ENCODE measurements at regions not wholly inside any gene's neighbourhood (a gene's known extent, or its start where the extent isn't known, plus 50 kb on each side); places are given as distances from the start of the nearest gene placed in this dataset.

DNA sequence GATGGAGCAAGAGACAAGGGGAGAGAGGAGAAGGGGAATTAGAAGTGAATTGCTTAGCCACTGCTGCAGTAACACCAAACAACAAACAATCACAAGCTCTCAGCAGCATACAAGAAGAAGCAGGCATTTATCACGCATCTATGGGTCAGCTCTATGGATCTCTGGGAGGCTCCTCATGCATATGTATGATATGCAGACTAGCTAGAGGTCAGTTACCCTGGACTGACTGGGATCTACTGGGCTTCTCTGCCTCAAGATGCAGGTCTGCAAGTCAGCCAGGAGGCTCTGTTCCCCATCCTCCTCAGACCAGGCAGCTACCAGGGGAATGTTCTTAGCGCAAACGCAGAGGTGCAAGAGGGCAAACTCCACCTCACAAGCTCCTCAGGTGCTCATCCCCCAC is 64.7 kb upstream of the SEM1 start:
- ChIA-PET POLR2A (no interaction called here), SMC1A (ENCODE audit: uncharacterized antibody, unreplicated experiment) (no interaction called here), RAD21 (ENCODE audit: unreplicated experiment) (no interaction called here), CTCF (no interaction called here)
- no peak overlapping the region for H3K9ac ChIP-seq (ENCODE audit: control insufficient read depth, insufficient read depth, low read length)
- H3K27ac ChIP-seq (ENCODE audit: control insufficient read depth, insufficient read depth): no peak overlapping the region
- BruUV-seq (replicated peaks): no TSS peak
- 52% methylated on average over 3 of the region's 3 CpGs for WGBS (ENCODE audit: insufficient coverage, insufficient replicate concordance, low lambda C conversion rate, missing lambda C conversion rate)
- H4K20me1 ChIP-seq (ENCODE audit: control insufficient read depth, insufficient read depth): no peaks in the 10 kb centered on the region
- no peaks in the 10 kb centered on the region for H3K9me3 ChIP-seq (replicated peaks; ENCODE audit: control insufficient read depth, insufficient read depth, low read length)
- no peak overlapping the region for H3K4me3 ChIP-seq
- no peaks in the 10 kb centered on the region for H3K79me2 ChIP-seq (ENCODE audit: control insufficient read depth, insufficient read depth, low read length)
- no peak for FAIRE-seq
- no peaks in the 10 kb centered on the region; a peak in 1 of 4 replicates for H3K27me3 ChIP-seq (replicated peaks in 1 of 2; ENCODE audit: control insufficient read depth in 2 of 2, insufficient read depth in 2 of 2, low read length in 1 of 2)
- intact Hi-C loops (cut with micrococcal nuclease; ENCODE audit: unreplicated experiment): no loop called here
- ATAC-seq: no peak
- no peak overlapping the region for H2AFZ ChIP-seq (ENCODE audit: control insufficient read depth, low read depth, low read length)
- TF ChIP-seq NFYA (IDR thresholded peaks at IDR 0.05; ENCODE audit: borderline replicate concordance, low read depth, low read length) (no peak), NFXL1 (IDR thresholded peaks at IDR 0.05; ENCODE audit: borderline replicate concordance) (no peak), EP300 (IDR thresholded peaks at IDR 0.05; ENCODE audit: borderline replicate concordance in 1 of 2, control insufficient read depth in 1 of 2, low read depth in 2 of 2, low read length in 2 of 2) (no peak), CBX3 (IDR thresholded peaks at IDR 0.05; ENCODE audit: borderline replicate concordance, low read depth) (no peak), CBX5 (IDR thresholded peaks at IDR 0.05; ENCODE audit: low read depth) (no peak), SUPT20H (IDR thresholded peaks at IDR 0.05; ENCODE audit: borderline replicate concordance, control insufficient read depth, low read depth, low read length) (no peak), SREBF1 (IDR thresholded peaks at IDR 0.05; ENCODE audit: low read length) (no peak), TCF3 (IDR thresholded peaks at IDR 0.05; ENCODE audit: borderline replicate concordance, insufficient read depth, low read depth, low read length) (no peak)
- TF ChIP-seq, protein P1, sequence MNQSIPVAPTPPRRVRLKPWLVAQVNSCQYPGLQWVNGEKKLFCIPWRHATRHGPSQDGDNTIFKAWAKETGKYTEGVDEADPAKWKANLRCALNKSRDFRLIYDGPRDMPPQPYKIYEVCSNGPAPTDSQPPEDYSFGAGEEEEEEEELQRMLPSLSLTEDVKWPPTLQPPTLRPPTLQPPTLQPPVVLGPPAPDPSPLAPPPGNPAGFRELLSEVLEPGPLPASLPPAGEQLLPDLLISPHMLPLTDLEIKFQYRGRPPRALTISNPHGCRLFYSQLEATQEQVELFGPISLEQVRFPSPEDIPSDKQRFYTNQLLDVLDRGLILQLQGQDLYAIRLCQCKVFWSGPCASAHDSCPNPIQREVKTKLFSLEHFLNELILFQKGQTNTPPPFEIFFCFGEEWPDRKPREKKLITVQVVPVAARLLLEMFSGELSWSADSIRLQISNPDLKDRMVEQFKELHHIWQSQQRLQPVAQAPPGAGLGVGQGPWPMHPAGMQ (IDR thresholded peaks at IDR 0.05; ENCODE audit: borderline replicate concordance): no peak
- TF ChIP-seq, protein P2, sequence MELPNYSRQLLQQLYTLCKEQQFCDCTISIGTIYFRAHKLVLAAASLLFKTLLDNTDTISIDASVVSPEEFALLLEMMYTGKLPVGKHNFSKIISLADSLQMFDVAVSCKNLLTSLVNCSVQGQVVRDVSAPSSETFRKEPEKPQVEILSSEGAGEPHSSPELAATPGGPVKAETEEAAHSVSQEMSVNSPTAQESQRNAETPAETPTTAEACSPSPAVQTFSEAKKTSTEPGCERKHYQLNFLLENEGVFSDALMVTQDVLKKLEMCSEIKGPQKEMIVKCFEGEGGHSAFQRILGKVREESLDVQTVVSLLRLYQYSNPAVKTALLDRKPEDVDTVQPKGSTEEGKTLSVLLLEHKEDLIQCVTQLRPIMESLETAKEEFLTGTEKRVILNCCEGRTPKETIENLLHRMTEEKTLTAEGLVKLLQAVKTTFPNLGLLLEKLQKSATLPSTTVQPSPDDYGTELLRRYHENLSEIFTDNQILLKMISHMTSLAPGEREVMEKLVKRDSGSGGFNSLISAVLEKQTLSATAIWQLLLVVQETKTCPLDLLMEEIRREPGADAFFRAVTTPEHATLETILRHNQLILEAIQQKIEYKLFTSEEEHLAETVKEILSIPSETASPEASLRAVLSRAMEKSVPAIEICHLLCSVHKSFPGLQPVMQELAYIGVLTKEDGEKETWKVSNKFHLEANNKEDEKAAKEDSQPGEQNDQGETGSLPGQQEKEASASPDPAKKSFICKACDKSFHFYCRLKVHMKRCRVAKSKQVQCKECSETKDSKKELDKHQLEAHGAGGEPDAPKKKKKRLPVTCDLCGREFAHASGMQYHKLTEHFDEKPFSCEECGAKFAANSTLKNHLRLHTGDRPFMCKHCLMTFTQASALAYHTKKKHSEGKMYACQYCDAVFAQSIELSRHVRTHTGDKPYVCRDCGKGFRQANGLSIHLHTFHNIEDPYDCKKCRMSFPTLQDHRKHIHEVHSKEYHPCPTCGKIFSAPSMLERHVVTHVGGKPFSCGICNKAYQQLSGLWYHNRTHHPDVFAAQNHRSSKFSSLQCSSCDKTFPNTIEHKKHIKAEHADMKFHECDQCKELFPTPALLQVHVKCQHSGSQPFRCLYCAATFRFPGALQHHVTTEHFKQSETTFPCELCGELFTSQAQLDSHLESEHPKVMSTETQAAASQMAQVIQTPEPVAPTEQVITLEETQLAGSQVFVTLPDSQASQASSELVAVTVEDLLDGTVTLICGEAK (IDR thresholded peaks at IDR 0.05; ENCODE audit: borderline replicate concordance): no peak
- in situ Hi-C loops (cut with MboI): no loop called here
- no peaks in the 10 kb centered on the region for H3K4me1 ChIP-seq (ENCODE audit: control insufficient read depth, insufficient read depth, low read length)
- H3K4me2 ChIP-seq (ENCODE audit: control insufficient read depth, insufficient read depth): no peak overlapping the region
- no peaks in the 10 kb centered on the region for H3K36me3 ChIP-seq (ENCODE audit: control insufficient read depth in 2 of 2, insufficient read depth in 2 of 2, low read length in 1 of 2)
- DNase-seq (ENCODE audit: low read depth, low spot score): no peak

All from GM12878 (cell line).